Transverse colon (tissue), 4 donors: ENCODE measurements at regions not wholly inside any gene's neighbourhood (a gene's known extent, or its start where the extent isn't known, plus 50 kb on each side); places are given as distances from the start of the nearest gene placed in this dataset.

ENCODE experiments used
- DNase-seq: peaks from one replicate; pipeline ENCODE4 v3.0.0-alpha.2; 2019
- H3K27ac ChIP-seq, 4 donors: fragments of 200-600 bp; sonication (generic); 2 replicates each; pipeline ENCODE4 v1.5.1; 2016 to 2018; ENCODE audit warnings: inconsistent platforms in 4 of 4
- H3K27me3 ChIP-seq: fragments of 200-600 bp; sonication (generic); 2 replicates; pipeline ENCODE4 v1.5.1; 2017; ENCODE audit warnings: inconsistent platforms
- H3K36me3 ChIP-seq, 4 donors: fragments of 200-600 bp; sonication (generic); 2 replicates each; pipeline ENCODE4 v1.5.1; 2017 to 2019; ENCODE audit warnings: inconsistent platforms in 4 of 4
- H3K4me1 ChIP-seq, 4 donors: fragments of 200-600 bp; sonication (generic); 2 replicates each; pipeline ENCODE4 v1.5.1; 2017 to 2020; ENCODE audit warnings: inconsistent platforms in 4 of 4
- H3K4me3 ChIP-seq, 4 donors: fragments of 200-600 bp; sonication (generic); 1 replicate in 1 of 4; 2 replicates in 3 of 4; pipeline versions ENCODE4 v1.5.1 to v1.6.1; 2017 to 2019; ENCODE audit warnings: inconsistent platforms in 4 of 4
- H3K9me3 ChIP-seq, 2 donors: fragments of 200-600 bp; sonication (generic); 2 replicates each; pipeline ENCODE4 v1.5.1; 2017 to 2019; ENCODE audit warnings: inconsistent platforms in 2 of 2
- CTCF ChIP-seq, 5 experiments: fragments of 200-600 bp in 3 of 5; fragments of 450-650 bp in 2 of 5; sonication (generic) in 3 of 5; IDR thresholded peaks; 1 replicate in 2 of 5; 2 replicates in 3 of 5; pipeline ENCODE4 v1.5.1; 2016 to 2017; ENCODE audit warnings: antibody characterized with exemption in 5 of 5, inconsistent platforms in 3 of 5, mild to moderate bottlenecking in 2 of 5, moderate library complexity in 1 of 5
- EP300 ChIP-seq: sonication (generic); formaldehyde crosslinking; IDR thresholded peaks from one replicate; pipeline ENCODE4 v1.6.1; 2017; ENCODE audit warnings: antibody characterized with exemption, low read depth
- POLR2A ChIP-seq: fragments of 450-650 bp; IDR thresholded peaks from one replicate; pipeline ENCODE4 v1.6.1; 2016; ENCODE audit warnings: antibody characterized with exemption, mild to moderate bottlenecking, moderate library complexity
- POLR2AphosphoS5 ChIP-seq, 3 donors: sonication (generic); formaldehyde crosslinking; IDR thresholded peaks; one replicate each; pipeline ENCODE4 v1.6.1; 2016; ENCODE audit warnings: antibody characterized with exemption in 3 of 3
- WGBS, 2 donors: methylation state at CpG; one replicate each; pipeline ENCODE4 v1.1.5; 2018; ENCODE audit warnings: low coverage in 1 of 2; 5-methylcytosine and 5-hydroxymethylcytosine counted together
- in situ Hi-C, 4 donors: fragments of 200-750 bp; cut with MboI; loops; one replicate each; pipeline versions ENCODE4 v1.15.0 to v1.15.1; 2017; ENCODE audit warnings: low sequenced_read_pairs in 3 of 4, low pct_ligation_motif_present in 1 of 4, low pct_unique_long_range_greater_than_20kb in 1 of 4
- intact Hi-C: fragments of 100-400 bp; cut with DNase I; formaldehyde crosslinking; loops from one replicate; pipeline ENCODE4 v1.15.1; 2023; ENCODE audit warnings: low total_unique reads

DNA sequence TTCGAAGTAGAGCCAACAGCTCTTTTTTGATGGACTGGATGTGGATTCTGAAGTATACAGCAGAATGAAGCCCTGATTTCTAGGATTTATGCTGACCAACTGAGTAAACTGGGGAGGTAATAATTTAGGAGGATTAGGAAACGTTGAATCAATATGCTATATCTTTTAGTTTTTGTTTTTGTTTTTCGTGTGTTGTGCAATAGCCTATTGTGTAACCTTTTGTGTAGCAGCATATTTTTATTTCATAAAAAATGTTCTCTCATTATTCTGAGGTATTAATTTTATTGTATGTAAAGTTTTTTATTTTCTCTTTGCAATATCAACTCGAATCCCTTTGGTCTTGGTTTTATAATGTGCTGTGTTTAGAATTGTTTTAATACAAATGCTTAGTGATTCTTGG is 902.3 kb downstream of the EFNA5 start:
- Histone ChIP-seq H3K36me3 (no peaks in the 10 kb centered on the region), H3K27ac (no peak overlapping the region), H3K4me3 (no peak overlapping the region), H3K4me1 (no peaks in the 10 kb centered on the region), H3K9me3 (no peaks in the 10 kb centered on the region), H3K27me3 (no peaks in the 10 kb centered on the region)
- 68 to 87% methylated on average over 4 of the region's 4 CpGs for WGBS, 2 donors
- no peak for DNase-seq
- in situ Hi-C loops (no loop called here), intact Hi-C loops (no loop called here)
- TF ChIP-seq CTCF (IDR thresholded peaks at IDR 0.05) = no peak
- TF ChIP-seq POLR2AphosphoS5 (IDR thresholded peaks at IDR 0.05) = no peak
- no peak for TF ChIP-seq POLR2A
- TF ChIP-seq EP300 = no peak

- no peaks in the 10 kb centered on the region for H3K4me1 ChIP-seq
- intact Hi-C loops = no loop called here
- no peaks in the 10 kb centered on the region for H3K9me3 ChIP-seq
- TF ChIP-seq POLR2AphosphoS5 (IDR thresholded peaks at IDR 0.05) = no peak
- TF ChIP-seq CTCF (IDR thresholded peaks at IDR 0.05) = no peak
- TF ChIP-seq POLR2A = no peak
- no peak for TF ChIP-seq EP300
- 88 to 96% methylated on average over 2 of the region's 2 CpGs for WGBS, 2 donors
- no peaks in the 10 kb centered on the region for H3K27me3 ChIP-seq
- DNase-seq = no peak
- H3K27ac ChIP-seq = no peak overlapping the region
- in situ Hi-C loops = no loop called here
- no peaks in the 10 kb centered on the region for H3K36me3 ChIP-seq
- no peak overlapping the region for H3K4me3 ChIP-seq
Measured at GRCh38 chr5:106766916-106767315, 903.8 kb downstream of the EFNA5 start.

- no peak for DNase-seq
- WGBS, 2 donors = 55 to 83% methylated on average over 1 to 3 of the region's 3 CpGs
- Histone ChIP-seq H3K27me3 (no peaks in the 10 kb centered on the region), H3K27ac (no peak overlapping the region), H3K4me3 (no peak overlapping the region), H3K4me1 (no peaks in the 10 kb centered on the region), H3K36me3 (no peaks in the 10 kb centered on the region), H3K9me3 (no peaks in the 10 kb centered on the region)
- intact Hi-C loops (no loop called here), in situ Hi-C loops (no loop called here)
- TF ChIP-seq POLR2AphosphoS5 (IDR thresholded peaks at IDR 0.05) (no peak), CTCF (IDR thresholded peaks at IDR 0.05) (no peak), EP300 (no peak)
Measured at GRCh38 chr5:106759581-106759980, 911.2 kb downstream of the EFNA5 start.

- Histone ChIP-seq H3K4me1 (no peaks in the 10 kb centered on the region), H3K4me3 (no peak overlapping the region), H3K9me3 (no peaks in the 10 kb centered on the region), H3K36me3 (no peaks in the 10 kb centered on the region), H3K27ac (no peak overlapping the region), H3K27me3 (no peaks in the 10 kb centered on the region)
- intact Hi-C loops (no loop called here), in situ Hi-C loops (no loop called here)
- no peak for DNase-seq
- no peak for TF ChIP-seq POLR2AphosphoS5 (IDR thresholded peaks at IDR 0.05)
- no peak for TF ChIP-seq EP300
- no peak for TF ChIP-seq CTCF (IDR thresholded peaks at IDR 0.05)
- TF ChIP-seq POLR2A = no peak
- WGBS, 2 donors = 50 to 56% methylated on average over 1 of the region's 1 CpG
Measured at GRCh38 chr5:106759152-106759551, 911.6 kb downstream of the EFNA5 start.
